GM23248 (cell line): ENCODE measurements at regions not wholly inside any gene's neighbourhood (a gene's known extent, or its start where the extent isn't known, plus 50 kb on each side); places are given as distances from the start of the nearest gene placed in this dataset.

Experiments
- DNase-seq: peaks from one replicate; pipeline ENCODE4 v3.0.0-alpha.2; 2015
- H2AFZ ChIP-seq: fragments of 200-600 bp; sonication (generic); 2 replicates; pipeline ENCODE4 v1.6.1; 2016; ENCODE audit warnings: antibody characterized with exemption
- H3F3A ChIP-seq: fragments of 200-600 bp; sonication (generic); 2 replicates; pipeline ENCODE4 v1.6.1; 2016; ENCODE audit warnings: mild to moderate bottlenecking, antibody characterized with exemption, mixed run types; ENCODE audit not compliant: insufficient read depth
- H3K27ac ChIP-seq: fragments of 200-600 bp; sonication (generic); 2 replicates; pipeline ENCODE4 v1.5.1; 2016; ENCODE audit warnings: mild to moderate bottlenecking
- H3K27me3 ChIP-seq: fragments of 200-600 bp; sonication (generic); replicated peaks from 2 replicates; pipeline ENCODE4 v1.6.1; 2016; ENCODE audit warnings: mild to moderate bottlenecking; ENCODE audit not compliant: insufficient read depth
- H3K36me3 ChIP-seq: fragments of 200-600 bp; sonication (generic); 2 replicates; pipeline ENCODE4 v1.6.1; 2016; ENCODE audit warnings: low read depth, mild to moderate bottlenecking
- H3K4me1 ChIP-seq: fragments of 200-600 bp; sonication (generic); 2 replicates; pipeline ENCODE4 v1.6.1; 2016; ENCODE audit warnings: mild to moderate bottlenecking; ENCODE audit not compliant: insufficient read depth
- H3K4me2 ChIP-seq: fragments of 200-600 bp; sonication (generic); one replicate; pipeline ENCODE4 v1.6.1; 2016; ENCODE audit warnings: mild to moderate bottlenecking; ENCODE audit not compliant: unreplicated experiment
- H3K4me3 ChIP-seq: fragments of 200-600 bp; sonication (generic); 2 replicates; pipeline ENCODE4 v1.5.1; 2016; ENCODE audit warnings: mild to moderate bottlenecking
- H3K79me2 ChIP-seq: fragments of 200-600 bp; sonication (generic); 2 replicates; pipeline ENCODE4 v1.6.1; 2016; ENCODE audit warnings: mild to moderate bottlenecking; ENCODE audit not compliant: insufficient read depth
- H3K9ac ChIP-seq: fragments of 200-600 bp; sonication (generic); 2 replicates; pipeline ENCODE4 v1.6.1; 2016; ENCODE audit warnings: mild to moderate bottlenecking
- H3K9me2 ChIP-seq: fragments of 200-600 bp; sonication (generic); 2 replicates; pipeline ENCODE4 v1.6.1; 2016; ENCODE audit warnings: mixed run types, mild to moderate bottlenecking, moderate library complexity; ENCODE audit not compliant: insufficient read depth
- H3K9me3 ChIP-seq: fragments of 200-600 bp; sonication (generic); one replicate; pipeline ENCODE4 v1.6.1; 2017; ENCODE audit warnings: low read depth
- H4K20me1 ChIP-seq: fragments of 200-600 bp; sonication (generic); 2 replicates; pipeline ENCODE4 v1.6.0; 2016; ENCODE audit not compliant: insufficient read depth
- EZH2 ChIP-seq: fragments of 200-600 bp; sonication (generic); IDR thresholded peaks from 2 replicates; pipeline ENCODE4 v1.6.1; 2018; ENCODE audit warnings: antibody characterized with exemption, mild to moderate bottlenecking; ENCODE audit not compliant: insufficient read depth, poor library complexity, severe bottlenecking
- EZH2phosphoT487 ChIP-seq: fragments of 200-600 bp; sonication (generic); IDR thresholded peaks from 2 replicates; pipeline ENCODE4 v1.6.1; 2018; ENCODE audit warnings: antibody characterized with exemption, moderate library complexity, mild to moderate bottlenecking, low read depth; ENCODE audit not compliant: insufficient read depth
- WGBS, 2 experiments: methylation state at CpG; one replicate each; pipeline ENCODE4 v1.1.6; 2015 to 2017; ENCODE audit warnings: low lambda C conversion rate in 2 of 2, low coverage in 1 of 2; ENCODE audit errors: missing lambda C conversion rate in 2 of 2; 5-methylcytosine and 5-hydroxymethylcytosine counted together
- in situ Hi-C: fragments of 300-500 bp; cut with MboI; formaldehyde crosslinking; loops from 2 replicates; pipeline ENCODE4 v1.15.0; 2020

DNA sequence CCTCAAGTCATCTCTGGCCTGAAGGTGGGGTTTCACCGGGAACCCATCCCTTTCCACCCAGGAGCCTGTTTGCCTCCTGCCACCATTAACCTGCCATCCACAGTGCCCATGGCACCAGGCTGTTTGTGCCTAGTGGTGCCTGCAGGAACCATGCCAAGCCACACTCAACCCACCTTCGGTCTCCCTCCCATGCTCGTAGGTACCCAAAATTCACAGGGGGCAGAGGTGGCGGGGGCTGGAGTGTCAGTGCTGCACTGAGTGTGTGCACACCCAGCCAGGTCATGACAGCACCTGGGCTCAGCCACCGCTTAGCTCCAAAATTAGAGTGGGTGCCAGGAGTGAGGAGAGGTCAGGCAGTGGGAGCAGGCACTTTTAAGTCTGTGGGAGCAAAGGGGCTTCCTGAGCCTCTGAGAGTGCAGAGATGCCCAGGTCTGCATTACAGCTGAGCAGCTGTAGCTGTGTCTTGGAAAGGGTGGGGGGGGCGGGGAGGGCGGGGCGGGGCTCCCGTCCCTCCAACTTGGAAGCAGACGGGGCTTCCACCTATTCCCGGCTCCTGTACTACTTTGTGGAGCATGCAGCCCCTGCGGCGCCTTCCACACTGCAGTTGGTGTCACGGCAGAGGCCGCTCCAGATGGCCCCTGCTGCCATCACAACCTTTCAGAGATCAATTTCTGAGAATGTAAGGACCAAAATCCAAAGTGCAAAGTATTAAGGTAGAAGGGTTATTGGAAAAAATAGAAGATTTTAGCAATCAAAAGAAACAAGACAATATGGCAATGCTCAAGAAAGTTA lies 2396.8 kb upstream of the C9orf72 start:
- Histone ChIP-seq H3K27me3 (no peaks in the 10 kb centered on the region), H3F3A (no peaks in the 10 kb centered on the region), H3K9ac (no peak overlapping the region), H2AFZ (no peak overlapping the region), H3K9me2 (no peaks in the 10 kb centered on the region), H3K4me2 (no peak overlapping the region), H3K27ac (no peak overlapping the region), H3K4me1 (no peaks in the 10 kb centered on the region), H3K36me3 (no peaks in the 10 kb centered on the region), H3K9me3 (no peaks in the 10 kb centered on the region), H4K20me1 (no peaks in the 10 kb centered on the region), H3K4me3 (no peak overlapping the region), H3K79me2 (no peaks in the 10 kb centered on the region)
- in situ Hi-C loops, result no loop called here
- TF ChIP-seq EZH2 (no peak), EZH2phosphoT487 (no peak)
- DNase-seq, result no peak
- WGBS, 2 experiments, result 39 to 60% methylated on average over 9 to 15 of the region's 15 CpGs

- H2AFZ ChIP-seq, result no peak overlapping the region
- no peak overlapping the region for H3K27ac ChIP-seq
- no peaks in the 10 kb centered on the region for H3K27me3 ChIP-seq
- H3K79me2 ChIP-seq, result no peaks in the 10 kb centered on the region
- no peaks in the 10 kb centered on the region for H3K4me1 ChIP-seq
- no peaks in the 10 kb centered on the region for H4K20me1 ChIP-seq
- H3K4me3 ChIP-seq, result no peak overlapping the region
- no peaks in the 10 kb centered on the region for H3F3A ChIP-seq
- no peaks in the 10 kb centered on the region for H3K36me3 ChIP-seq
- H3K4me2 ChIP-seq, result no peak overlapping the region
- 20 to 33% methylated on average over 1 of the region's 1 CpG for WGBS, 2 experiments
- no peak overlapping the region for H3K9ac ChIP-seq
- no peaks in the 10 kb centered on the region for H3K9me2 ChIP-seq
- no peaks in the 10 kb centered on the region for H3K9me3 ChIP-seq
- no peak for DNase-seq
- TF ChIP-seq EZH2 (no peak), EZH2phosphoT487 (no peak)
- in situ Hi-C loops, result no loop called here
These were observed 2400.9 kb upstream of the C9orf72 start for GRCh38 chr9:29974197-29974596.

GRCh38 chr9:29976981-29977380 lies 2403.7 kb upstream of the C9orf72 start:
- WGBS, 2 experiments, result 20 to 30% methylated on average over 4 of the region's 4 CpGs
- Histone ChIP-seq H2AFZ (no peak overlapping the region), H3K4me1 (no peaks in the 10 kb centered on the region), H3K9me2 (no peaks in the 10 kb centered on the region), H3K4me3 (no peak overlapping the region), H4K20me1 (no peaks in the 10 kb centered on the region), H3K9ac (no peak overlapping the region), H3K9me3 (no peaks in the 10 kb centered on the region), H3K27ac (no peak overlapping the region), H3K27me3 (no peaks in the 10 kb centered on the region), H3K79me2 (no peaks in the 10 kb centered on the region), H3K4me2 (no peak overlapping the region), H3K36me3 (no peaks in the 10 kb centered on the region), H3F3A (no peaks in the 10 kb centered on the region)
- no peak for DNase-seq
- TF ChIP-seq EZH2 (no peak), EZH2phosphoT487 (no peak)
- in situ Hi-C loops, result no loop called here

- H3F3A ChIP-seq, result no peaks in the 10 kb centered on the region
- H3K4me3 ChIP-seq, result no peak overlapping the region
- no peaks in the 10 kb centered on the region for H3K9me2 ChIP-seq
- H3K4me1 ChIP-seq, result no peaks in the 10 kb centered on the region
- H2AFZ ChIP-seq, result no peak overlapping the region
- H3K9me3 ChIP-seq, result no peaks in the 10 kb centered on the region
- H3K4me2 ChIP-seq, result no peak overlapping the region
- in situ Hi-C loops, result no loop called here
- H3K27me3 ChIP-seq, result no peaks in the 10 kb centered on the region
- no peaks in the 10 kb centered on the region for H4K20me1 ChIP-seq
- no peak for TF ChIP-seq EZH2phosphoT487
- no peak for TF ChIP-seq EZH2
- H3K27ac ChIP-seq, result no peak overlapping the region
- WGBS, 2 experiments, result 4 to 5% methylated on average over 4 of the region's 4 CpGs
- H3K79me2 ChIP-seq, result no peaks in the 10 kb centered on the region
- no peaks in the 10 kb centered on the region for H3K36me3 ChIP-seq
- DNase-seq, result no peak
- no peak overlapping the region for H3K9ac ChIP-seq
These were observed 2403.4 kb upstream of the ACO1 start for GRCh38 chr9:29981013-29981412.
